ENCODE measurements at regions not wholly inside any gene's neighbourhood (a gene's known extent, or its start where the extent isn't known, plus 50 kb on each side); places are given as distances from the start of the nearest gene placed in this dataset.

GRCh38 chr13:110773480-110773879 lies 60.0 kb downstream of the ING1 start:
- DNase-seq (ENCODE audit: low read depth, low spot score), result no peak

DNA sequence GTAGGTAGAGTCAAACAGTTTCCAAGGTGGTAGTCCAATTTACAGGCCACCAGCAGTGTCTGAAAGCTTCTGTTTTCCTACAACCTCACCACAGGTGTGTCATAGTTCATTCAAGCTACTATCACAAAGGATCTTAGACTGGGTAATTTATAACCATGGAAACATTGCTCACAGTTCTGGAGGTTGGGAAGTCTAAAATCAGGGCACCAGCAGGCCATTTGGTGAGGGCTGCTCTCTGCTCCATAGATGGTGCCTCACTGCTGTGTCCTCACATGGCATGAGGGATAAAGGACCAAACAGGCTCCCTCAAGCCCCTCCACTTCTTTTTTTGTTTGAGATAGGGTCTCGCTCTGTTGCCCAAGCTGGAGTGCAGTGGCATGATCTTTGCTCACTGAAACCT lies 60.6 kb downstream of the ING1 start:
- no peak for DNase-seq (ENCODE audit: low read depth, low spot score)

DNA sequence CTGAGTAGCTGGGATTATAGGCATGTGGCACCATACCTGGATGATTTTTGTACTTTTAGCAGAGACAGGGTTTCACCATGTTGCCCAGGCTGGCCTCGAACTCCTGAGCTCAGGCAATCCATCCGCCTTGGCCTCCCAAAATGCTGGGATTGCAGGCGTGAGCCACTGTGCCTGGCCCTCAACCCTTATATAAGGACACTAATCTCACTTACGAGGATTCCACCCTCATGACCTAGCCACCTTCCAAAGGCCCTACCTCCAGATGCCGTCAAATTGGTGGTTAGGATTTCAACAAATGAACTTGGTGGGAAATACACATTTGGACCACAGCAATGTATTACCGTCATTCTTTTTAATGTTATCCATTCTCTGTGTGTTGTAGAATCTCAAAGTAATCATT lies 61.0 kb downstream of the ING1 start:
- DNase-seq (ENCODE audit: low read depth, low spot score), result no peak

GRCh38 chr13:110775576-110775975 lies 62.1 kb downstream of the ING1 start:
- DNase-seq (ENCODE audit: low read depth, low spot score), result no peak

- no peak for DNase-seq (ENCODE audit: low read depth, low spot score)
Measured at GRCh38 chr13:110777251-110777820, 63.8 kb downstream of the ING1 start.

DNA sequence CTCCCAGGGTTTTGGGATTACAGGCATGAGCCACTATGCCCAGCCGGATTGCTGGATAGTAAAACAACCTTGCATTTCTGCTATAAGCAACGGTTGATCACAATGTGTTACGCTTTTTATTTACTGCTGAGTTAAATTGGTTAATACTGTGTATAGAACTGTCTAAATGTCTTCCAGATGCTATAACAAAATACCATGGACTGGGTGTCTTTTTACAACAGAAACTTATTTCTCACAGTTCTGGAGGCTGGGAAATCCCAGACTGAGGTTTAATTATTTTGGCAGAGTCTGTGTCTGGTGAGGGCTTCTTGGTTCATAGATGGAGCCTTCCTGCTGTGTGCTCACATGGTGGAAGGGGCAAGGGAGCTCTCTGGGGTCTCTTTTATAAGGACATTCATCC lies 65.5 kb downstream of the ING1 start:
- no peak for DNase-seq (ENCODE audit: low read depth, low spot score)

DNA sequence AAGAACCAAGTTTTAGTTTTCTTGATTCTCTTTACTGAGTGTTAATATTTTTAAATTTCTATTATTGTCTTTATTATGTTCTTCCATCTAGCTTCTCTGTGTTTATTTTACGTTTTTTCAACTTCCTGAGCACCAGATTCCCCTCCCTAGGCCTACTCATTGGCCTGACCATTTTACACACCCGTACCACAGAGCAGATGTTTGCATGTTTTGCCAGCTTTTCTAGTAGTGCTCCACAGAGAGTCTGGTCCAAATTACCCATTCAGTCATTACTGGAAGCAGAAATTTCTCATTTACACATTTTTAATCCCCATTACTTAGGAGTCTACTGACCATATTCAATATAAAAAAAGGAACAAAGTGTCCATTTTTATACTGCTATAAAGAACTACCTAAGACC lies 66.9 kb downstream of the ING1 start:
- no peak for DNase-seq (ENCODE audit: low read depth, low spot score)

- no peak for DNase-seq (ENCODE audit: low read depth, low spot score)
Measured at GRCh38 chr13:110782185-110782584, 68.7 kb downstream of the ING1 start.

DNA sequence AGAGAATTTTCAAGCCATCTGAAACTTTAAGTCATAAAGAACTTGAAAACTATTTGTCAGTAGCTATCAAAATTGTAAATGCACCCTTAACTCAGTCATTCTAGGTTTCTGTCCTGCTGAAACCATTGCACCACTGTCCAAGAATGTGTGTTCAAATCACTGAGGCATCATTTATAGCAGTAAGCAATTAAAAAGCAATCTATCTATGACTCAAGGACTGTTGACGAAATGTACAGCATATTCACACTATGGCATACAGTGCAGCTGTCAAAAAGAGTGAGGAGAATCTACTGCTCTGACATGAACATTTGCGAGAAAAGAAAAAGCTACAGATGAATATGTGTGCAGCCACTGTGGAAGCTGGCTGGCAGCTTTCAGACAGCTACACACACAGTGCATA lies 71.2 kb downstream of the ING1 start:
- no peak for DNase-seq (ENCODE audit: low read depth, low spot score)

GRCh38 chr13:110788778-110789177 lies 75.3 kb downstream of the ING1 start:
- no peak for DNase-seq (ENCODE audit: low read depth, low spot score)

DNA sequence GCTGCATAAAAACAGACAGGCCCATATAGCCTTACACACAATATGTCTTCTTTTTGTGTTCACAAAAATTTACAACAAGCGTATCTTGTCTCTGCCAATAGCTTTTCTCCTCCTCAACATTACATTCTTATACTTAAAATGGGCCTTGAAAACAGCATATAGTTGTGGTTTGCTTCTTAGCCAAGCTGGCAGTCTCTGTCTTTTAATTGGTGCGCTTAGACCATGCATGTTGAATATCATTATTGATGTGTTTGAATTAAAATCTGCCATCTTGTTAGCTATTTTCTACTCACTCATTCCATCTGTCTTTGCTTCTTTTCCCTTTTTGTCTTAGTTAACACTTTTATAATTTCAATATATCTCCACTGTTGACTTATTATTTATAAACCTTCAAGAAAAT lies 76.4 kb downstream of the ING1 start:
- DNase-seq (ENCODE audit: low read depth, low spot score), result no peak

DNA sequence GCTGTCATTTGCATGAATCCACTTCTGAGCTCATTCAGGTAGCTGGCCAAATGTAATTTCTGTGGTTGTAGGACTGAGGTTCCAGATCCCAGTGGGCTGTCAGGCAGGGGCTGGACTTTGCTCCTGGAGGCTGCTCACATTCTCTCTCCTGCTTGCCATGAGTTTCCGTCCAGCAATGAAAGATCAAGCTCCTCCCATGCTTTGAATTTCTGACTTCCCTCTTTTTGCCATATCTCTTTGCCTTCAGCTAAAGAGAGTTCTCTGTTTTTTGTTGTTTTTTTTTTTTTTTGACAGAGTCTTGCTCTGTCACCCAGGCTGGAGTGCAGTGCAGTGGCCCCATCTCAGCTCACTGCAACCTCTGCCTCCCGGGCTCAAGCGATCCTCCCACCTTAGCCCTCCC lies 76.9 kb downstream of the ING1 start:
- DNase-seq (ENCODE audit: low read depth, low spot score), result no peak

GRCh38 chr13:110794209-110794608 lies 80.7 kb downstream of the ING1 start:
- no peak for DNase-seq (ENCODE audit: low read depth, low spot score)

- DNase-seq (ENCODE audit: low read depth, low spot score), result no peak
Measured at GRCh38 chr13:110797230-110797877, 83.9 kb downstream of the ING1 start.

GRCh38 chr13:110798081-110798994 lies 84.8 kb downstream of the ING1 start:
- DNase-seq (ENCODE audit: low read depth, low spot score), result no peak

DNA sequence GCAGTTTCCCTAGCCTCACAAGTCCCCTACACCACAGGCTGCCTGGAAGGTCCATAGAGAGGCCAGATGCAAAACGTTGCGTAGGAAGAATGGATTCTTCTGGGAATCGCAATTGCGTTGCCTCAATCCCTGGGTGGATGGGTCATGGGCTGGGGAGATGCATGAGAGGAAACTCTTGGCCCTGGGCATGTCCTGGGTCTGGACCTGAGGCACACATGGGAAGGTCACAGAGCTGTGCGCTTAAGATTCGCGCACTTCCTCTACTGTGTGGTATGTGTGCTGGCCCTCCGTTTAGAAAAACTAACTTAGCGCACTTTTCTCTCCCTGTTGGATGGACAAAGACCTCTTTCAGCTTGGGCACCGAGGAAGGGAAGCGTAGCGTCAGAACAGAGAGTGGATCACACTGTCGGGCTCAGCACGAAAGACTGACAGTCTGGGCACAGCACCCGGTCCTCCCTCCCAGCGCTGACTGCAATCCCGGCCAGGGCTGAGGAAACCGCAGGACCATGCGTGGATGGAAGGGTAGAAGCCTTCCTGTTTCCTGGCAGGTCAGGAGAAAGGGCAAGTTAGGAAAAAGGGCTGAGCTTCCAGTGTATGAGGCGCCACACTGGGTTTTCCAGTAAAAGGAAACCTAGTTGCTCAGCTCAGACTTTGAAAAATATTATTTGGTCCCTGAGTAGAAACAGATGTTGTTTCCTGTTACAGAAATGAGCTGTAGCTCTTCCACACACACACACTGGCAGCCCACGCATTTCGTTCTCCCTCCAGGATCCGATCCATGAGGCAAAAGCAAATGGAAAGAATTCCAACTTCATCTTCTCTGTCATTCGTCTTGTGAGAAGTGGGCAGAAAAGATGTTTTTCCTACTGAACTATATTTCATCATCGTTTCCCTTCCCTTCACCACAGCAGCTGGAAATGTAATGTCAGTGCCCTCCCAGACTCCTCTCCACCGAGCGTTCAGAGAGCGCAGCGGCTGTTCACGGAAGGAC lies 86.0 kb downstream of the ING1 start:
- DNase-seq (ENCODE audit: low read depth, low spot score), result no peak

GRCh38 chr13:110801044-110801443 lies 87.5 kb downstream of the ING1 start:
- no peak for DNase-seq (ENCODE audit: low read depth, low spot score)

- DNase-seq (ENCODE audit: low read depth, low spot score), result no peak
Measured at GRCh38 chr13:110802260-110802659, 88.8 kb downstream of the ING1 start.

GRCh38 chr13:110806636-110807035 lies 93.1 kb downstream of the ING1 start:
- no peak for DNase-seq (ENCODE audit: low read depth, low spot score)

GRCh38 chr13:110807546-110807945 lies 94.0 kb downstream of the ING1 start:
- no peak for DNase-seq (ENCODE audit: low read depth, low spot score)

DNA sequence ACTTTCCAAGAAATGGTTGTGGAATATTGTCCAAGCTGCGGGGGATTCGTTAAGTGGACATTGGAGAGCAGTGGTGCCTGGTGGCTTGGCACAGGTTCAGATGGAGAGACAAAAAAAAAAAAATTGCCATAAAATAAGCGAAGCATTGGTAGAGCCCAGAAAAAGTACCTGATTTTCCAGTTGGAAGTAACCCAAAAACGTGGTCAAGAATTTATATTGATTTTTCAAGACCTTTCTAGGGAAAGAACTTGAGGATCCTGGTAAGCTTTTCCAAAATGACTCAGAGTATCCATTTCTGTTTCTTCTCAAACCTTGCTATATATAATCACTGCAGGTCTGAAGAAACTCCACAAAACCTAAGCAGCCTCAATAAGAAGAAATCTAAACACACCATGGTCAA lies 94.6 kb downstream of the ING1 start:
- no peak for DNase-seq (ENCODE audit: low read depth, low spot score)

All from ELF-1 (cell line).